ENCODE measurements at regions not wholly inside any gene's neighbourhood (a gene's known extent, or its start where the extent isn't known, plus 50 kb on each side); places are given as distances from the start of the nearest gene placed in this dataset.
A peak's percentile ranks its signal among the peaks of the same experiment; 100 is the strongest.
"Not testable (repeated sequence)": the region's sequence is repeated elsewhere in the genome, so short reads cannot be mapped to it uniquely, and the experiment has no call there.

GRCh38 chr7:9071160-9071762 is 637.9 kb downstream of the NXPH1 start:
- no peak for DNase-seq (ENCODE audit: low spot score)

GRCh38 chr7:9075774-9076173 is 642.4 kb downstream of the NXPH1 start:
- not testable (repeated sequence) for DNase-seq (ENCODE audit: low spot score)

- DNase-seq (ENCODE audit: low spot score), result no peak
Measured at GRCh38 chr7:9082203-9082602, 648.8 kb downstream of the NXPH1 start.

- no peak for DNase-seq (ENCODE audit: low spot score)
Measured at GRCh38 chr7:9083837-9084236, 650.4 kb downstream of the NXPH1 start.

- DNase-seq (ENCODE audit: low spot score), result peak; percentile 12
Measured at GRCh38 chr7:9091282-9091681, 657.9 kb downstream of the NXPH1 start.

- DNase-seq (ENCODE audit: low spot score), result no peak
Measured at GRCh38 chr7:9097565-9098060, 664.2 kb downstream of the NXPH1 start.

GRCh38 chr7:9100289-9100688 is 666.9 kb downstream of the NXPH1 start:
- no peak for DNase-seq (ENCODE audit: low spot score)

- no peak for DNase-seq (ENCODE audit: low spot score)
Measured at GRCh38 chr7:9102846-9103245, 669.4 kb downstream of the NXPH1 start.

GRCh38 chr7:9106747-9107146 is 673.3 kb downstream of the NXPH1 start:
- DNase-seq (ENCODE audit: low spot score), result no peak

GRCh38 chr7:9120331-9120730 is 686.9 kb downstream of the NXPH1 start:
- no peak for DNase-seq (ENCODE audit: low spot score)

GRCh38 chr7:9124320-9124719 is 690.9 kb downstream of the NXPH1 start:
- no peak for DNase-seq (ENCODE audit: low spot score)

GRCh38 chr7:9125246-9125645 is 691.8 kb downstream of the NXPH1 start:
- DNase-seq (ENCODE audit: low spot score), result no peak

GRCh38 chr7:9127901-9128300 is 694.5 kb downstream of the NXPH1 start:
- DNase-seq (ENCODE audit: low spot score), result no peak

- DNase-seq (ENCODE audit: low spot score), result no peak
Measured at GRCh38 chr7:9148687-9149086, 715.3 kb downstream of the NXPH1 start.

- peak; percentile 85 for DNase-seq (ENCODE audit: low spot score)
Measured at GRCh38 chr7:9149499-9150082, 716.2 kb downstream of the NXPH1 start.

GRCh38 chr7:9163691-9164090 is 730.3 kb downstream of the NXPH1 start:
- DNase-seq (ENCODE audit: low spot score), result not testable (repeated sequence)

- no peak for DNase-seq (ENCODE audit: low spot score)
Measured at GRCh38 chr7:9175871-9176270, 742.5 kb downstream of the NXPH1 start.

GRCh38 chr7:9181356-9181755 is 747.9 kb downstream of the NXPH1 start:
- no peak for DNase-seq (ENCODE audit: low spot score)

- no peak for DNase-seq (ENCODE audit: low spot score)
Measured at GRCh38 chr7:9186730-9187129, 753.3 kb downstream of the NXPH1 start.

GRCh38 chr7:9189703-9190102 is 756.3 kb downstream of the NXPH1 start:
- DNase-seq (ENCODE audit: low spot score), result no peak

- DNase-seq (ENCODE audit: low spot score), result no peak
Measured at GRCh38 chr7:9192969-9193368, 759.6 kb downstream of the NXPH1 start.

- DNase-seq (ENCODE audit: low spot score), result no peak
Measured at GRCh38 chr7:9200626-9201025, 767.2 kb downstream of the NXPH1 start.

GRCh38 chr7:9201928-9202327 is 768.5 kb downstream of the NXPH1 start:
- no peak for DNase-seq (ENCODE audit: low spot score)

GRCh38 chr7:9204571-9204970 is 771.2 kb downstream of the NXPH1 start:
- DNase-seq (ENCODE audit: low spot score), result no peak

Data from RKO (cell line).